Large intestine (tissue), 3 donors: ENCODE measurements at regions not wholly inside any gene's neighbourhood (a gene's known extent, or its start where the extent isn't known, plus 50 kb on each side); places are given as distances from the start of the nearest gene placed in this dataset.

Experiments
- DNase-seq, 2 donors: peaks; one replicate each; pipeline versions ENCODE4 v3.0.0 to v3.0.0-alpha.2; 2013
- H3K27ac ChIP-seq: one replicate; pipeline ENCODE4 v1.5.1; 2013; ENCODE audit warnings: low read length
- H3K27me3 ChIP-seq: 2 replicates; pipeline ENCODE4 v1.6.1; 2013; ENCODE audit warnings: low read length; ENCODE audit not compliant: control insufficient read depth, insufficient read depth
- H3K36me3 ChIP-seq: 2 replicates; pipeline ENCODE4 v1.6.1; 2013; ENCODE audit warnings: low read length; ENCODE audit not compliant: control insufficient read depth, insufficient read depth
- H3K4me1 ChIP-seq: one replicate; pipeline ENCODE4 v1.6.1; 2013; ENCODE audit warnings: low read length; ENCODE audit not compliant: control insufficient read depth, insufficient read depth
- H3K4me3 ChIP-seq: one replicate; pipeline ENCODE4 v1.5.1; 2013; ENCODE audit warnings: low read length
- H3K9me3 ChIP-seq: one replicate; pipeline ENCODE4 v1.6.1; 2013; ENCODE audit warnings: mild to moderate bottlenecking, low read depth, low read length, moderate library complexity; ENCODE audit not compliant: control insufficient read depth
- WGBS: methylation state at CpG from one replicate; pipeline ENCODE4 v1.1.5; 2013; ENCODE audit warnings: low lambda C conversion rate; ENCODE audit not compliant: insufficient coverage; 5-methylcytosine and 5-hydroxymethylcytosine counted together

DNA sequence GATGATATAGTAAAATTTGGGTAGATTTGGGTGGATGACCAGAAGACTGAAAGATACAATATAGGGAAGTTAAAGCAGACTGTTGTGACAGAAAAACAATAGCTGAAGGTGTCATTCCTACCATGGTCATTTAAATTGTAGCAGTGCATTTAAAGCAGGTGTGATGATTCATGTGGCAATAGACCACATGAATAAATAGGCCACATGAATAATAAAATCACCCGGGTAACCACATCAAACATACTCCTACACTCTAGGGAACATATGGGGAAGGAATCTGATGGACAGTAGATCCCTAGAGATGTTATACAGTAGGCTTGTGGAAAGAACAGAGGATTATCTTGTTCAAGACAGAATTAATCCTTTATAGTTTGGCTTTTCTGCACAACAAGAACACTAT lies 392.6 kb downstream of the SLITRK5 start:
- Histone ChIP-seq H3K36me3 (no peaks in the 10 kb centered on the region), H3K4me1 (no peaks in the 10 kb centered on the region), H3K9me3 (peaks cover 3% of the 10 kb centered on the region), H3K27ac (no peak overlapping the region), H3K4me3 (no peak overlapping the region), H3K27me3 (no peaks in the 10 kb centered on the region)
- WGBS = no CpG with 5 or more reads among the region's 1 CpG
- DNase-seq = no peak

- H3K4me1 ChIP-seq = no peaks in the 10 kb centered on the region
- WGBS = 100% methylated on average over 1 of the region's 2 CpGs
- H3K27ac ChIP-seq = no peak overlapping the region
- H3K9me3 ChIP-seq = peaks cover 3% of the 10 kb centered on the region
- no peak for DNase-seq
- no peaks in the 10 kb centered on the region for H3K27me3 ChIP-seq
- no peak overlapping the region for H3K4me3 ChIP-seq
- no peaks in the 10 kb centered on the region for H3K36me3 ChIP-seq
Observed at GRCh38 chr13:88066847-88067246, 395.7 kb downstream of the SLITRK5 start.

DNA sequence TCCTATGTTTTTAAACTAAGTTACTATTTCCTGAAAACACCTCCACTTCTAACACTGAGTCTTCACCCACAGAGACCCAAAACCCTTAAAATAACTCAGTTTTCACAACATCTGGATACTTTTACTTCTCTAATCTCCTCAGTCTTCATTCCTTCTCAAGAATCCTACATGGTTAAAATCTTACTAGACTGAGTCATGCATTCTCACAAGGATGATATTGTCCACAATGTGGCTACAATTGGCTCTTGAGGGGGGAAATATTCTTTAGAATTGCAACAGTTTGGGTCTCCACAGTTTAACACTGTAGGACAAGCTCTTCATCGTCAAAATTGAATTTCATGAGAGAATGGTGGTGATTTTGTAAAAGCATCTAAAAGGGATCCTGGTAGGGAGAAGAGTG lies 397.1 kb downstream of the SLITRK5 start:
- Histone ChIP-seq H3K4me3 (no peak overlapping the region), H3K27me3 (no peaks in the 10 kb centered on the region), H3K9me3 (peaks cover 3% of the 10 kb centered on the region), H3K27ac (no peak overlapping the region), H3K4me1 (no peaks in the 10 kb centered on the region), H3K36me3 (no peaks in the 10 kb centered on the region)
- WGBS = no CpG with 5 or more reads among the region's 1 CpG
- DNase-seq = no peak

- no CpG with 5 or more reads among the region's 11 CpGs for WGBS
- no peak for DNase-seq
- no peak overlapping the region for H3K4me3 ChIP-seq
Observed at GRCh38 chr13:88068975-88069374, 397.8 kb downstream of the SLITRK5 start.

DNA sequence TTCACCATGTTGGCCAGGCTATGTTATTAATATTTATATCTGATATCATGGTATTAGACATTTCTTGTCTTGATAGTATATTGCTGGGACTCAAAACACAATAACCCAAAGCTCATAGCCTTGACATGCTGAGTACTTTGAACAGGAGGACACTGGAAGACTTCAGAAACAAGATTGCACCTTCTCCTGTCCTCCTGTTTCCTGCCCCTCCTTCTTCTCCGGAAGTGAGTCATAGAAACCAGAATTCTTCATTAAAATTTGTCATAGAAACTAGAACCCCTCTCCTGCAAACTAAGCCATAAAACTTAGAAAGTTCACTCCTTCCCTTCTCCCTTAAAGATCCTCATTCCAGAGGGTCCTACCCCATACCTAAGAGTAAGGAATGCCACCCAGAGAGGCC lies 400.2 kb downstream of the SLITRK5 start:
- H3K4me1 ChIP-seq = no peaks in the 10 kb centered on the region
- H3K27me3 ChIP-seq = no peaks in the 10 kb centered on the region
- H3K36me3 ChIP-seq = no peaks in the 10 kb centered on the region
- H3K9me3 ChIP-seq = no peaks in the 10 kb centered on the region
- no peak overlapping the region for H3K27ac ChIP-seq
- WGBS = 88% methylated on average over 1 of the region's 1 CpG
- no peak overlapping the region for H3K4me3 ChIP-seq
- DNase-seq = no peak

More at GRCh38 chr13:88068975-88069374, 397.8 kb downstream of the SLITRK5 start:
- no peaks in the 10 kb centered on the region for H3K36me3 ChIP-seq
- H3K9me3 ChIP-seq = peaks cover 3% of the 10 kb centered on the region
- no peaks in the 10 kb centered on the region for H3K27me3 ChIP-seq
- H3K4me1 ChIP-seq = no peaks in the 10 kb centered on the region
- H3K27ac ChIP-seq = no peak overlapping the region

GRCh38 chr13:88074794-88075510 lies 403.8 kb downstream of the SLITRK5 start:
- H3K27ac ChIP-seq = no peak overlapping the region
- no peak overlapping the region for H3K4me3 ChIP-seq
- H3K36me3 ChIP-seq = no peaks in the 10 kb centered on the region
- H3K27me3 ChIP-seq = no peaks in the 10 kb centered on the region
- no peaks in the 10 kb centered on the region for H3K9me3 ChIP-seq
- no peaks in the 10 kb centered on the region for H3K4me1 ChIP-seq
- 88% methylated on average over 2 of the region's 5 CpGs for WGBS
- no peak for DNase-seq

DNA sequence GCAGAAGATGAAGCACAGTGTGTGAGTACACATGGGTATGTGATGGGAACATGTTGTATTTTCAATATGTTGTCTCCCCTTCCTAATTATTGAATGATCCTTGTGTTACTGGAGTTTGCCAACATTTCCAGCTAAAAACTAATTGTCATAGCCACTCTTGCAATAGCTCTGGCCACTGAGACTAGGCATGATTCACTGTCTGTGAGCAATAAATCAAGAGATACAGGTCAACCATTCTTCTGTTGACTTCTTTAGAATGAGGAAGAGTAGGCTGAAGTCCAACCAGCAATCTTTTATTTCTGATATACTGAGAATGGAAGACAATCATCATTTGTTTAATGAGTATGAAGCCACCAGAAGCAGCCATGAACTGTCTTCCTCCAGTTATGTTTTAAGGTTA lies 413.9 kb downstream of the SLITRK5 start:
- Histone ChIP-seq H3K36me3 (no peaks in the 10 kb centered on the region), H3K4me1 (no peaks in the 10 kb centered on the region), H3K9me3 (no peaks in the 10 kb centered on the region), H3K4me3 (no peak overlapping the region), H3K27me3 (no peaks in the 10 kb centered on the region), H3K27ac (no peak overlapping the region)
- DNase-seq = no peak

- Histone ChIP-seq H3K36me3 (no peaks in the 10 kb centered on the region), H3K27me3 (no peaks in the 10 kb centered on the region), H3K27ac (no peak overlapping the region), H3K4me1 (no peaks in the 10 kb centered on the region), H3K9me3 (no peaks in the 10 kb centered on the region), H3K4me3 (no peak overlapping the region)
- DNase-seq = no peak
- WGBS = no CpG with 5 or more reads among the region's 3 CpGs
Observed at GRCh38 chr13:88086577-88086976, 415.4 kb downstream of the SLITRK5 start.

GRCh38 chr13:88097541-88097940 lies 426.4 kb downstream of the SLITRK5 start:
- Histone ChIP-seq H3K27me3 (no peaks in the 10 kb centered on the region), H3K4me1 (no peaks in the 10 kb centered on the region), H3K4me3 (no peak overlapping the region), H3K27ac (no peak overlapping the region), H3K36me3 (no peaks in the 10 kb centered on the region), H3K9me3 (no peaks in the 10 kb centered on the region)
- no peak for DNase-seq
- 47% methylated on average over 2 of the region's 2 CpGs for WGBS

GRCh38 chr13:88103824-88104223 lies 432.7 kb downstream of the SLITRK5 start:
- no peak for DNase-seq
- Histone ChIP-seq H3K4me1 (no peaks in the 10 kb centered on the region), H3K36me3 (no peaks in the 10 kb centered on the region), H3K4me3 (no peak overlapping the region), H3K27ac (no peak overlapping the region), H3K9me3 (no peaks in the 10 kb centered on the region), H3K27me3 (no peaks in the 10 kb centered on the region)
- 100% methylated on average over 1 of the region's 1 CpG for WGBS

GRCh38 chr13:88104576-88104975 lies 433.4 kb downstream of the SLITRK5 start:
- H3K4me1 ChIP-seq = no peaks in the 10 kb centered on the region
- H3K27me3 ChIP-seq = no peaks in the 10 kb centered on the region
- H3K36me3 ChIP-seq = no peaks in the 10 kb centered on the region
- no peaks in the 10 kb centered on the region for H3K9me3 ChIP-seq
- WGBS = no CpG with 5 or more reads among the region's 1 CpG
- no peak overlapping the region for H3K27ac ChIP-seq
- no peak overlapping the region for H3K4me3 ChIP-seq
- no peak for DNase-seq
